HG03558 (cell line): ENCODE measurements at regions not wholly inside any gene's neighbourhood (a gene's known extent, or its start where the extent isn't known, plus 50 kb on each side); places are given as distances from the start of the nearest gene placed in this dataset.
A peak's percentile ranks its signal among the peaks of the same experiment; 100 is the strongest.
"Not testable (repeated sequence)": the region's sequence is repeated elsewhere in the genome, so short reads cannot be mapped to it uniquely, and the experiment has no call there.

ENCODE experiments used
- ATAC-seq: cut with Tn5 transposase; IDR thresholded peaks from one replicate; pipeline ENCODE4 v1.9.1; 2021; ENCODE audit warnings: moderate number of reproducible peaks; ENCODE audit not compliant: unreplicated experiment; ENCODE audit errors: extremely low read depth

- no peak for ATAC-seq
Observed at GRCh38 chr3:26763723-26764122, 141.2 kb downstream of the LRRC3B start.

- ATAC-seq = no peak
Observed at GRCh38 chr3:26766031-26766430, 143.5 kb downstream of the LRRC3B start.

- no peak for ATAC-seq
Observed at GRCh38 chr3:26768068-26768651, 145.6 kb downstream of the LRRC3B start.

- ATAC-seq = no peak
Observed at GRCh38 chr3:26799679-26800317, 177.2 kb downstream of the LRRC3B start.

DNA sequence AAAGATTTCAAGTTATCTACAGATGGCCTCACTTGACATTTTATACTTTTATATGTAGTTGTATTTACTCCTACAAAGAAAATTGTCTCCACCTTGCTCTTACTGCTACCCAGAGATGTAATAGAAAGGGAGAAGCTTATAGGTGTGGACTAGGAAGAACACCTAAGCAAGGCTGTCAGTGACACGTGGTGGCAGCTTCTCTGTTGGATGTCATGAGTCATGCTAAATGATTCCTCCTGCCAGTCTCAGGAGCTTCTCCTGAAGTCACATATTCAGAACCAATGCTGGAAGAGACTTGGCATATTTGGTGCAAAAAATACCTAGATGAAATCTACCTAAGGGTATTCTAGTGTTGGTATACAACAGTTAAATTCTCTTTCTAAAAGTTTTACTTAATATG, 184.7 kb downstream of the LRRC3B start:
- no peak for ATAC-seq

DNA sequence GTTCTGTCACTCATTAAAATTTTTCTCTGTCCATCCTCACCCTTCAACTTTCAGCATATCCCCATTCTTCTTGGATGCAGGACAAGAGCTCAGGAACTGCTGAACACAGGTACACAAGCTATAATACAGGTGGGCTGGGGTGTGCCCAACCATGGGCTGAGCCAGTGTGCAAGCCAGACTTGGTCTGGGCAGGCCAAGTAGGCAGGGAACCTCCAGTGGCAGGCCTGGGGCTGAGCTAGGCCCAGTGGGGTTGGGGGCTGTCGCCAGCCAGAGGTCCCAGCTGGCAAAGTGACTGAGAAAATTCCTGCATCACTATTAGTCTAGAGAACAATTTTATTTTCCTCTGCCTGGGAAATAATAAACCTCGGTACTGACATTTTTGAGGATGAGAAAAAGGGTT, 202.9 kb downstream of the LRRC3B start:
- ATAC-seq = no peak

GRCh38 chr3:26827169-26827568, 204.6 kb downstream of the LRRC3B start:
- no peak for ATAC-seq

DNA sequence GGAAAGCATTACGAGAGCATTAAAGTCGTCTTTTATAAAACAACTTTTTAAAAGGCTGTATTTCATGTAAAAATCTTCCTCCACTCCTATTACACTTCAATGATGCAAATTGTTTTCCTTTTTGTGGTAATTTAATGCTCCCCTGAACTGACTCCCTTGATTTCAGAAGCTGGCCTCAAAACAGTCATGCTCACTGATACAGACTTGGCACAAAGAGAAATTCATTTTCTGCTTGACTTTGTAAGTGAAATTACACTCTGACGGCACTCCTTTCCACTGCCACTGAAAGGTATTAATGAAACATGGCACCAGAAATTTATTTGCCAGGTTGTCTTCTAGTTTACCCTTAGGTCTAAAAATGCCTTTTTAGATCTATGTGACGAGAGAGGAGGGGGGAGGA, 215.5 kb downstream of the LRRC3B start:
- no peak for ATAC-seq

- ATAC-seq = no peak
Observed at GRCh38 chr3:26839001-26839400, 216.4 kb downstream of the LRRC3B start.

DNA sequence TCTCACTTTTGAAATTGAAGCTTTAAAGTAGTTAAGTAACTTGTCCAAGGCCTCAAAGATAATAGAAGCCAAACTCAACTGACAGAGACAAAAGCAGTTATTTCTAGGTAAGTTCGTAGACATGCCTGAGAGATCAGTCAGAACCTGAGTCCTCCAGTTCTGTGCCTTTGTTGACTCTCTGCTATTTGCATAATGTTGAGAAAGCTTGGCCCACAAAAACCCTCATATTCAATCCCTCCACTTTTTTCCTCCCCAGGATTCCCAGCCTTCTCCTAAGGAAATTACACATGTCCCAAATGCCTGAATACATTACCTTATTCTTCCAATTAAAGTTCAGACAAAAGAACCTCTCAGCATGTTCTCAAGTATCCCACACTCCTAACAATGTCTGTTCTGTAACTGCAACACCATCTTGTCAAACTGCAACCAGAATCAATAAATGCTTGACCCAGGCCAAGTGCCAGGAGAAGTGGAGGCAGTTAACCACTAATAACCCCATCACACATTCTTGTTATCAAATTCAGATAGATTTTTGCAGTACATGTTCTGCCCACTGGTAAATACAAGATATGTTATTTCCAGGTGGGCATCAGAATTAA, 217.8 kb downstream of the LRRC3B start:
- no peak for ATAC-seq

- no peak for ATAC-seq
Observed at GRCh38 chr3:26845194-26845593, 222.6 kb downstream of the LRRC3B start.

GRCh38 chr3:26847680-26848079, 225.1 kb downstream of the LRRC3B start:
- no peak for ATAC-seq

GRCh38 chr3:26894443-26894842, 271.9 kb downstream of the LRRC3B start:
- ATAC-seq = no peak

GRCh38 chr3:26915208-26915607, 292.6 kb downstream of the LRRC3B start:
- ATAC-seq = no peak

DNA sequence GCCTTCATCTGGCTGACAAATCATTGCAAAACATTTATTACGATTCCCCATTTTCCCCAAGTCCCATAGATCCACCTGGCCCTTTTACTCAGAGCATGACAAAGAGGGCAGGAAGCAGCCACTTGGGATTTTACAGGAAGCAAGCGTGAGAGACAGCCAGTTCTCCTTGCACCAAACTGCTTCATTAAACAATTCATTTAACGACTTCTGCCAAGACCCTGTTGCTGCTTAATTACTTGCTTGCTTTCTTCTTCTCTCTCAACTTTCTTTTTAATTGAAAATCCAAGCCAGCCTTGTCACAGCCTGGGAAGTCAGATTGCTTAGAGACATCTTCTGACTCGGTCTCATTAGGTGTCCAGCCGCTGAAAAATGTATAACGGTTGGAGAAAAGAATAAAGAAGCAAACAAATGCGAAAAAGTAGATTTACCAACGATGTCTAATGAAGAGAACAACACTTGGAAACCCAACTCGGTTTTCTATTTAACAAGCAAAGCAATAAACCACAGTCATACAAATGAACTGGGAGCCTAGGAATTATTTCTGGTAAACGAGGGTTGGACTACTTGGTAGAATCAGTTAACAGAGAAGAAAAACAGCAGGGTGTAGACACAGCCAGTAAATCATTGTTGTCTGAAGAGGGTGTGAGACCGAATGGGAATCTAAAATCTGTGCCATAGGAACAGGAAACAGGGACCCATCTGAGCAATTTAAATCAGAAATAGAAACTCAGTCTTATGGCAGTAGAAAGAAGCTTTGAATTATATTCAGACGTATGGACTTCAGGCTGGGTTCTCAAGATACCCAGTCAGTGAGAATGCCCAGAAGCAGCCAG, 298.3 kb downstream of the LRRC3B start:
- no peak for ATAC-seq

GRCh38 chr3:26931896-26932295, 309.3 kb downstream of the LRRC3B start:
- ATAC-seq = no peak

GRCh38 chr3:26932752-26933151, 310.2 kb downstream of the LRRC3B start:
- ATAC-seq = no peak

GRCh38 chr3:26945480-26945879, 322.9 kb downstream of the LRRC3B start:
- not testable (repeated sequence) for ATAC-seq

- no peak for ATAC-seq
Observed at GRCh38 chr3:26960382-26960781, 337.8 kb downstream of the LRRC3B start.

- peak; percentile 98 for ATAC-seq
Observed at GRCh38 chr3:26962492-26963360, 340.2 kb downstream of the LRRC3B start.
